Breast epithelium (tissue), 4 donors: ENCODE measurements at regions not wholly inside any gene's neighbourhood (a gene's known extent, or its start where the extent isn't known, plus 50 kb on each side); places are given as distances from the start of the nearest gene placed in this dataset.

Source experiments
- DNase-seq, 2 donors: peaks; one replicate each; pipeline ENCODE4 v3.0.0-alpha.2; 2019; ENCODE audit warnings: low spot score in 2 of 2
- H3K27ac ChIP-seq, 2 donors: fragments of 200-600 bp; sonication (generic) in 1 of 2; one replicate each; pipeline ENCODE4 v1.5.1; 2016 to 2019; ENCODE audit warnings: mild to moderate bottlenecking in 1 of 2
- H3K27me3 ChIP-seq, 2 donors: fragments of 200-600 bp; sonication (generic) in 1 of 2; one replicate each; pipeline versions ENCODE4 v1.5.1 to v1.6.0; 2017 to 2019; ENCODE audit warnings: control low read depth in 1 of 2, mild to moderate bottlenecking in 1 of 2
- H3K36me3 ChIP-seq: fragments of 200-600 bp; one replicate; pipeline ENCODE4 v1.5.1; 2019
- H3K4me1 ChIP-seq, 2 donors: fragments of 200-600 bp; sonication (generic); one replicate each; pipeline ENCODE4 v1.5.1; 2016 to 2019; ENCODE audit warnings: control low read depth in 1 of 2
- H3K4me3 ChIP-seq, 3 donors: fragments of 200-600 bp; sonication (generic); 1 replicate in 2 of 3; 2 replicates in 1 of 3; pipeline ENCODE4 v1.5.1; 2016 to 2019; ENCODE audit warnings: mild to moderate bottlenecking in 3 of 3, moderate library complexity in 2 of 3
- H3K9me3 ChIP-seq, 2 donors: fragments of 200-600 bp; sonication (generic) in 1 of 2; one replicate each; pipeline ENCODE4 v1.5.1; 2016 to 2019; ENCODE audit warnings: control low read depth in 1 of 2
- POLR2A ChIP-seq: fragments of 450-650 bp; IDR thresholded peaks from one replicate; pipeline ENCODE4 v1.6.1; 2016; ENCODE audit warnings: antibody characterized with exemption, mild to moderate bottlenecking, moderate library complexity
- POLR2AphosphoS5 ChIP-seq, 3 donors: sonication (generic); formaldehyde crosslinking; IDR thresholded peaks; one replicate each; pipeline ENCODE4 v1.6.1; 2017; ENCODE audit warnings: antibody characterized with exemption in 3 of 3
- intact Hi-C: fragments of 100-400 bp; cut with DNase I; formaldehyde crosslinking; loops from one replicate; pipeline ENCODE4 v1.15.1; 2023; ENCODE audit warnings: low total_unique reads
- TF ChIP-seq, protein P1 (sequence below), 3 donors: fragments of 450-650 bp; IDR thresholded peaks; one replicate each; pipeline ENCODE4 v1.5.1; 2016 to 2017; ENCODE audit warnings: antibody characterized with exemption in 3 of 3, mild to moderate bottlenecking in 3 of 3, moderate library complexity in 3 of 3

- no peak overlapping the region for H3K4me3 ChIP-seq
- no peaks in the 10 kb centered on the region for H3K36me3 ChIP-seq
- H3K4me1 ChIP-seq: no peaks in the 10 kb centered on the region
- TF ChIP-seq, protein P1, sequence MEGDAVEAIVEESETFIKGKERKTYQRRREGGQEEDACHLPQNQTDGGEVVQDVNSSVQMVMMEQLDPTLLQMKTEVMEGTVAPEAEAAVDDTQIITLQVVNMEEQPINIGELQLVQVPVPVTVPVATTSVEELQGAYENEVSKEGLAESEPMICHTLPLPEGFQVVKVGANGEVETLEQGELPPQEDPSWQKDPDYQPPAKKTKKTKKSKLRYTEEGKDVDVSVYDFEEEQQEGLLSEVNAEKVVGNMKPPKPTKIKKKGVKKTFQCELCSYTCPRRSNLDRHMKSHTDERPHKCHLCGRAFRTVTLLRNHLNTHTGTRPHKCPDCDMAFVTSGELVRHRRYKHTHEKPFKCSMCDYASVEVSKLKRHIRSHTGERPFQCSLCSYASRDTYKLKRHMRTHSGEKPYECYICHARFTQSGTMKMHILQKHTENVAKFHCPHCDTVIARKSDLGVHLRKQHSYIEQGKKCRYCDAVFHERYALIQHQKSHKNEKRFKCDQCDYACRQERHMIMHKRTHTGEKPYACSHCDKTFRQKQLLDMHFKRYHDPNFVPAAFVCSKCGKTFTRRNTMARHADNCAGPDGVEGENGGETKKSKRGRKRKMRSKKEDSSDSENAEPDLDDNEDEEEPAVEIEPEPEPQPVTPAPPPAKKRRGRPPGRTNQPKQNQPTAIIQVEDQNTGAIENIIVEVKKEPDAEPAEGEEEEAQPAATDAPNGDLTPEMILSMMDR (IDR thresholded peaks at IDR 0.05): no peak
- TF ChIP-seq POLR2A: no peak
- no peak for TF ChIP-seq POLR2AphosphoS5 (IDR thresholded peaks at IDR 0.05)
- H3K9me3 ChIP-seq: peaks cover 0 to 5% of the 10 kb centered on the region in 2 donors
- intact Hi-C loops: no loop called here
- H3K27ac ChIP-seq: no peak overlapping the region
- no peak for DNase-seq
- H3K27me3 ChIP-seq: no peaks in the 10 kb centered on the region
These were observed 167.6 kb downstream of the CXCL12 start for GRCh38 chr10:44217274-44217820.

GRCh38 chr10:44216073-44216472 lies 168.8 kb downstream of the CXCL12 start:
- Histone ChIP-seq H3K27ac (no peak overlapping the region), H3K4me1 (no peaks in the 10 kb centered on the region), H3K27me3 (no peaks in the 10 kb centered on the region), H3K9me3 (peaks cover 0 to 5% of the 10 kb centered on the region in 2 donors), H3K36me3 (no peaks in the 10 kb centered on the region), H3K4me3 (no peak overlapping the region)
- intact Hi-C loops: no loop called here
- TF ChIP-seq POLR2AphosphoS5 (IDR thresholded peaks at IDR 0.05): no peak
- no peak for DNase-seq

DNA sequence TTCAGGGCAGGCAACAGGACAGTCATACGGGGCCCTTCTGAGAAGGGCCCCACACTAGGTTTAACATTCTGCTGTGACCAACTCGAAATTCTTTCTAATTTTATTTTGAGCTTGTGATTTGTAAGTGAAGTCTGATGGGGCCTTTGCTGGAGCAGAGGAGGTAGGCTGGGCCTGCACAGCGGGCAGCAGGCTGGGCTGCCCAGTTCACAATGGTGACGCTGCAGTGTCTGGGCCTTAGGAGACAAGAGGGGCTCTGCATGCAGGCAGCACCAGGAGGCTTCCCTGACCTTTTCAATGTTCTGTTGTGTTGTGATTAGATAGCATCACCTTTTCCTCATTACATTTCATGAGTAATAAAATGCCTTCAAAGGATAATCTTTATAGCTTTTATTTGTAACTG lies 175.1 kb downstream of the CXCL12 start:
- no peak for DNase-seq
- no peaks in the 10 kb centered on the region for H3K27me3 ChIP-seq
- H3K4me3 ChIP-seq: no peak overlapping the region
- intact Hi-C loops: loop anchor here (5.0 kb wide), 1 partner anchor 1882 kb away; no protein-coding TSS in a partner anchor
- H3K36me3 ChIP-seq: no peaks in the 10 kb centered on the region
- no peaks in the 10 kb centered on the region for H3K4me1 ChIP-seq
- no peak overlapping the region for H3K27ac ChIP-seq
- TF ChIP-seq POLR2AphosphoS5 (IDR thresholded peaks at IDR 0.05) (no peak), POLR2A (no peak)
- TF ChIP-seq, protein P1 (IDR thresholded peaks at IDR 0.05): no peak
- no peaks in the 10 kb centered on the region for H3K9me3 ChIP-seq

DNA sequence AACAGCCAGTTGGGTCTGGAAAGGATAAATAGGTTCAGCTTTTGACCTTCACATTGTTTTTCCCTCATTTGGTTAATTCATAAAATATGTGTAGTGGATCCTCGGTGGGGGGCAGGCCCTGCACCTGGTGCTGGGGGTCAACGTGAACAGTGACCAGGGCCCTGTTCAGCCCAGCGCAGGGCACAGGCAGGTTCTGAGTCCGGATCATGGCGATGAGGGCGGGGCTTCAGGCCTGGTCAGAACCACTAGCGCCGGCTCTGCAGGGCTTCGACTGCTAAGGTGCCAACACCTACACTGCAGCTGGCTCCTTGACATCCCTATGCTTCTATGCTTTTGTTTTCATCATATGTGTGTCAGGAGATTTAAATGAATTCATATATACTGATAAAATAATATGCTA lies 177.7 kb downstream of the CXCL12 start:
- no peaks in the 10 kb centered on the region for H3K4me1 ChIP-seq
- H3K9me3 ChIP-seq: no peaks in the 10 kb centered on the region
- no peak for TF ChIP-seq POLR2A
- TF ChIP-seq, protein P1 (IDR thresholded peaks at IDR 0.05): no peak
- TF ChIP-seq POLR2AphosphoS5 (IDR thresholded peaks at IDR 0.05): no peak
- H3K36me3 ChIP-seq: no peaks in the 10 kb centered on the region
- no peak overlapping the region for H3K27ac ChIP-seq
- no peaks in the 10 kb centered on the region for H3K27me3 ChIP-seq
- DNase-seq: no peak
- no peak overlapping the region for H3K4me3 ChIP-seq
- intact Hi-C loops: loop anchor here (5.0 kb wide), 1 partner anchor 1885 kb away; no protein-coding TSS in a partner anchor

- Histone ChIP-seq H3K27me3 (no peaks in the 10 kb centered on the region), H3K4me3 (no peak overlapping the region), H3K9me3 (no peaks in the 10 kb centered on the region), H3K4me1 (no peaks in the 10 kb centered on the region), H3K36me3 (no peaks in the 10 kb centered on the region), H3K27ac (no peak overlapping the region)
- DNase-seq: no peak
- intact Hi-C loops: loop anchor here (5.0 kb wide), 1 partner anchor 1886 kb away; no protein-coding TSS in a partner anchor
- TF ChIP-seq POLR2A: no peak
- TF ChIP-seq POLR2AphosphoS5 (IDR thresholded peaks at IDR 0.05): no peak
- TF ChIP-seq, protein P1 (IDR thresholded peaks at IDR 0.05): no peak
These were observed 178.6 kb downstream of the CXCL12 start for GRCh38 chr10:44206127-44206818.
